HG03575 (cell line): ENCODE measurements at regions not wholly inside any gene's neighbourhood (a gene's known extent, or its start where the extent isn't known, plus 50 kb on each side); places are given as distances from the start of the nearest gene placed in this dataset.
"Not testable (repeated sequence)": the region's sequence is repeated elsewhere in the genome, so short reads cannot be mapped to it uniquely, and the experiment has no call there.

ENCODE experiments used
- ATAC-seq: cut with Tn5 transposase; IDR thresholded peaks from one replicate; pipeline ENCODE4 v1.9.1; 2021; ENCODE audit not compliant: unreplicated experiment, insufficient number of reproducible peaks, low FRiP score; ENCODE audit errors: extremely low read depth

DNA sequence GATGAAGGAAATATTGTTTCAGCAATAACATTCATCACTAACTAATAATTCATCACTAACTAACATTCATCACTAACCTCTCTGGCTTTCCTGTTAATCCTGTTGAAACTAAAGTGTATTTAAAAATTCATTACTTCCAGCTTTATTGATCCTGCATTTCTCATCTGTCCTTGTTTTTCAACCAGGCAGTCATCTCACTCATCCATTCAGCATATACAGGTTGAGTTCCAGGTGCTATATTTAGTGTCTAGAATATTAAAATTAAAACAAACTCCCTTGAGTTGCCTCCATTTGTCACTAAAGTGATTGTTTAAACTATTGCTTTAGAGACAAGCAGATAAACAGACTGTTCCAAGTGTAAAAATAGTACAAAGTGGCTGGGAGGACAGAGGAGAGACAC lies 58.1 kb downstream of the ATXN7L3B start:
- no peak for ATAC-seq

DNA sequence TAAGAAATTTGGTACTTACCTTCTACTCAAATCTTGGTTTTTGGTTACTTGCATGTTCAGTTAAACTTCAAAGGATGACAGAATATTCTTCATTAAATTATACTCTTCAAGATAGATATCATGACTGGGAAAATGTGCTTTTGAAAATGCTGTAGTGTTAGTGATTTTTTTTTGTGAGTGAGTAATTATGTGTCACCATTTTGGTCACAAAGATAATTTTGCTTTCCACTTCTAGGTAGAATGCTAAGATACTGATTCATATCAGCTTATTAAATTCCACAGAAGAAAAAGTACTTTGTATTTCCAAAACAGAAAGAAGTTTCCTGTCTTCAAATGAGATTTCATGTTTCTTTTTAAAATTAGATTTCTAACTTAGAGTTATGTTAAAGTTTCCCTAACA lies 61.2 kb downstream of the ATXN7L3B start:
- ATAC-seq = no peak

DNA sequence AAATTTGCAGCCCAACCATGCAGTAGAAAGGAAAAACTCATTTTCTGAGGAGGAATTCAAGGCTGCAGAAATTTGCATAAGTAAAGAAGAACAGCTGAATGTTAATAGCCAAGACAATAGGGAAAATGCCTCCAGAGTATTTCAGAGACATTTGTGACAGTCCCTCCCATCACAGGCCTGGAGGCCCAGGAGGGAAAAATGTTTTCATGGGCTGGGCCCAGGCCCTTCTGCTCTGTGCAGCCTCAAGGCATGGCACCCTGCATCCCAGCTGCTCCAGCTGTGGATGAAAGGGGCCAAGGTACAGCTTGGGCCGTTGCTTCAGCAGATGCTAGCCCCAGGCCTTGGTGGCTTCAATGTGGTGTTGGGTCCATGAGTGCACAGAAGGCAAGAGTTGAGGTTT lies 62.3 kb downstream of the ATXN7L3B start:
- no peak for ATAC-seq

DNA sequence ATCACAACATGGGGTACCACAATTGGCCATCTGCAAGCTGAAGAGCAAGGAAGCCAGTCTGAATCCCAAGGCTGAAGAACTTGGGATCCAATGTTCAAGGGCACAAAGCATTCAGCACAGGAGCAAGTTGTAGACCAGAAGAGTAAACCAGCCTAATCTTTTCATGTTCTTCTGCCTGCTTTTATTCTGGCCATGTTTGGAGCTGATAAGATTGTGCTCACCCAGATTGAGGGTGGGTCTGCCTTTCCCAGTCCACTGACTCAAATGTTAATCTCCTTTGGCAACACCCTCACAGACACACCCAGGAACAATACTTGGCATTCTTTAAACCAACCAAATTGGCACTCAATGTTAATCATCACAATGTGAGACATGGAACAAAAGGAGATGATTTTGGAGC lies 63.2 kb downstream of the ATXN7L3B start:
- ATAC-seq = not testable (repeated sequence)

DNA sequence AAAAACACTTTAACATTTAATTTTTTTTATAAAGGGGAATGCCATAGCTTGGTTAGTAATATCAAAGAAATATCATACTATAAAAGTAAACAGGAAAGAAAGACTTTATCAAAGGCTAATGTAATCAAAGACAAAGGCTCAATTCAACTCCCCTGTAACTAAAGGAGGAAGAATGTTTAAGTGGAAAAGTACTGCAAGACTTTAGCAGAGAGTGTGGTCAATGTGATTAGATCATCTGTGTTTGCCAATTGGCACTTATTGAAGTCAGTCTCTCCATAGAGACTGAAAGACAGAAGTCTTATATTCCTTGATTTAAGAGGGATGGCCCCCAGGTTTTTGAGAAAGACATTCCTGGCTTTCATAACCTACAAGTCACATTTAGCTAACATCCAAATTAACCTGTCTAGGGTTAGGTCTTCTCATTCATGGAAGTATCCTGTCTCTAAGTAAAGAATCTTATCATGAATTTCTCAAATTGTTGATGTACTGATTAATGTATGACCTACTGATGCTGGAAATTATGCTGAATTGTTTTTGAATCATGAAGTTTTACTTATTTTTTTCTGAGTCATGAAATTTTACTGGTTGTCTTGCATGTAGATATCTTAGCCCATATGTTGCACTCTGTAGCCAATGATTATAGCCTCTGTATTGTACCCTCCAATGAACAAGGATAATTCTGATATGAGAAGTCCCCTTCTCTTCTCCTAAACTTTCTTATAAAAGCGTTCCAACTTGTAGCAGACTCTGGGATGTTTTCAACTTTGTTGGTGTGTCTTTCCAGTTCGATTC lies 65.4 kb downstream of the ATXN7L3B start:
- no peak for ATAC-seq

DNA sequence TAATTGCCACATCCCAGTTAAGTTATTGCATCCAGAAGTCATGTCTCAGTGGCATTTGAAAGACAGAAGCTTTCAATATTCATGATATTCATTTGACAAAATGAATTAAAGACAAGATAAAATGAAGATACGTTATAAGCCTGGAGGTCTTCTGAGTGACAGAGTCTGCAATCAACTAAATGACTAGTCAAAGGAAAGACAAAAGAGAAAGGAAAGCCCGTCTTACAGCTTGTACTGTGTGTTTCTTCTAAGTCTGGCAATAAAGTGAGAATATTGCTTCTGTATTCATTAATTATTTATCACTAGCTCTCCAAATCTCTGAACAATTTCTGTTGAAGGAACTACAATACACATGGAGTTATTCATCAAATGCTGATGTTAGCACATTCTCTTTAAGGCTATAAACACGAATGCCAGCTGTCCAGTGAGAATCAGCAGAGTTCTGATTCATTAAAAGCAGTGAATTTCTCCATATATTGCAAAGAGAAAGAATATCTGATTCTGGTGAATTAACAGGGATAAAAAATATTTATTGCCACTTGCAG lies 70.7 kb downstream of the ATXN7L3B start:
- ATAC-seq = no peak

DNA sequence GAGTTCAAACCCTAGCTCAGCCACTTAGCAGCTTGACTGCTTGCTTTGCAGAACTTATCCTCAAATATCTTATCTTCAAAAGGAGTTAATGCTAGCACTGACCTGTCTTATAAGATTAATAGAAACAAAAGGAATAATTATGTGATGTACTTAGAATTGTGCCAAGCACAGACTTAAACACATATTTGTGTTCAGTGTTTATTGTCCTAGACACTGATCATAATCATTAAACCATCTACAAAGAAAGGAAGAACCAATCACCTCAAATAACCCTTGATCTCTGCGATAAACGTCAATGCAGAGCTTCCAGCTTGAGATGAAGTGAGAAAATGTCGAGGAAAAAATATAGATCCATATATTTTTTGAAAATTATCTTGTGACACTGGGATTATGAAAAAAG lies 73.1 kb downstream of the ATXN7L3B start:
- ATAC-seq = no peak

DNA sequence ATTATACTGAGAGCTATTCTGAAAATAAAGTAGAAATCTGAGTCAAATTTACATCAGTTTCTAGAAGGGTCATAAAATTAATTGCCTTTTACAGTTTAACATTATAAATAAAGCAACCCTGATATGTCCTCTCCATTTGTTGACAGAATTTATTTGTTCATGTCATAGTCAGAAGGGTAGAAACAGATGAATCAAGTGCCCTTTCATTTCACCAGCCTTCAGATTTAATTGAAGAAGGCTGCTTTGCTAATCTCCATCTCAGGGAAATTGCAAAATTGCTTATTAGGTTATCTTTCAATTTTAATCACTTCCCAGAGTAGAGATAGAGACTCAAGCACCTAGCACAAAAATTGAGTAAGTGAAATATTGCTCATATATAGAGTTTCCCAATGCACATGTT lies 76.8 kb downstream of the ATXN7L3B start:
- ATAC-seq = no peak

DNA sequence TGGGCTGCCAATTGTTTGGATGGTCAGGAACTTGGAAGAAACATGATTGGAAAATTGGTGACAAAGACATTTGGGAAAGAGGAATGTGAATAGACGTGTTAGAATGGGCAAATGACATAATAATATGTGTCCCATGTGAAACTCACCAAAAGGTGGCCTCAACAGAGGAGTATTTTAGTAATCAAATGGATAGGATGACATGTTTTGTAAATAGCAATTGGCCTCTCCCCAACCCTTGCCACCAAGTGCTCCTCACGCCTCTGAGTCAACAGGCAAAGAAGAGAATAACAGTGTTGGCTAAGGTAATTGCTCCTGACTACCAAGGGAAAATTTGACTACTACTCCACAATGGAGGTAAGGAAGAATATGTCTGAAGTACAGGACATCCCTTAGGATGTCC lies 81.4 kb downstream of the ATXN7L3B start:
- ATAC-seq = no peak

DNA sequence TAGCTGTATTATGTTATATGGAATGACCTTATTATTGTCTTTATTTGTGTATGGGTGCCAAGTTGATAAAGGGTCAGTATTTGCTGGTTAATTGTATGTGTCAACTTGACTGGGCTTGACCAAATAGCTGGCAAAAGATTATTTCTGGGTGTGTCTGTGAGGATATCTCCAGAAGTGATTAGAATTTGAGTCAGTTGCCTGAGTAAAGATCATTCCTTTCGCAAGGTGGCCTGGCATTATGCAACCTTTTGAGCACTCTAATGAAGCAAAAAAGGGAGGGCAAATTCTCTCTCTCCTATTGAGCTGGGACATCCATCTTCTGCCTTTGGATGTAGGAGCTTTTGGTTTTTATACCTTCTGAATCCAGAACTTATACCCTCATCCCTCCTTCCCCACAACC lies 82.2 kb downstream of the ATXN7L3B start:
- ATAC-seq = no peak

DNA sequence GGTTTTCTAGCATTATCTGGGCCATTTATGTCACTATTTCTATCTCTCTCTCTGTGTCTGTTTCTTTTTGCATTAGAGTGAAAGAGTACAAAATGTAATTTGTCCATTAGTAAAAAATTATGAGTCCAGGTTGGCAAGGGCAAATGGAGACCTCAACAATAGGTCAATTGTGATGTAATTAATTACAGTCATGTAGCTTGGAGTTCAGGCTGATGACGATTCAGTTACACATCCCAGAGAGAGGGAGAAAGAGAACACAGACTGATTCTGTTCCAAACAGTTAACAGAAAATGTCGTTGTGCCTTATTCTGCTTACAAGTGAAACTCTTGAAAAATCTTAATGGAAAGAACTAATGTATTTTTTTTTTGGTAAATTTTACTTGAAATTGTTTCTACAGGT lies 83.3 kb downstream of the ATXN7L3B start:
- ATAC-seq = no peak

DNA sequence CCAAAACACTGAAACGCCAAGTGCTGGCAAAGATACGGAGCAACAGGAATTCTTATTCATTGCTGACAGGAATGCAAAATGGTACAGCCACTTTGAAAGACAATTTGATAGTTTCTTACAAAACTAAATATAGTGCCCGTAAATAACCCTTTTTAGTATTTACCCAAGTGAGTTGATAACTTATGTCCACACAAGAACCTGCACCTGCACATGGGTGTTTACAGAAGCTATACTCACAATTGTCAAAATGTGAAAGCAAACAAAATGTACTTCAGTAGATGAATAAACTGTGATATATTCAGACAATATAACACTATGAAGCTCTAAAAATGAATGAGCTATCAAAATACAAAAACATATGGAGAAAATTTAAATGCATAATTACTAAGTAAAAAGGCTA lies 86.6 kb downstream of the ATXN7L3B start:
- ATAC-seq = no peak

DNA sequence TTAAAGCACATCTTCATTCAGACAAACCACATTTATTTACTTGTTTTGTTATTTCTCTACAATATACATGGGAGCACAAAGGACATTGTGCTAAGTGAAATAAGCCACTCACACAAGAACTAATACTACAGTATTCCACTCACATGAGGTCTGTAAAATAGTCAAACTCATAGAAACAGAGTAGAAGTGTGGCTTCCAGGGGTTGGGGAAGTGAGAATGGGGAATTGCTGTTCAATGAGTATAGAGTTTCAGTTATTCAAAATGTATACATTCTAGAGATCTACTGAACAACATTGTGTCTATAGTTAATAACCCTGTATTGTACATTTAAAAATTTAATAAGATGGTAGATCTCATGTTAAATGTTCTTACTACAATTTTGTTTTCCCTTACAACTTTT lies 88.8 kb downstream of the ATXN7L3B start:
- peak; percentile 57 for ATAC-seq

DNA sequence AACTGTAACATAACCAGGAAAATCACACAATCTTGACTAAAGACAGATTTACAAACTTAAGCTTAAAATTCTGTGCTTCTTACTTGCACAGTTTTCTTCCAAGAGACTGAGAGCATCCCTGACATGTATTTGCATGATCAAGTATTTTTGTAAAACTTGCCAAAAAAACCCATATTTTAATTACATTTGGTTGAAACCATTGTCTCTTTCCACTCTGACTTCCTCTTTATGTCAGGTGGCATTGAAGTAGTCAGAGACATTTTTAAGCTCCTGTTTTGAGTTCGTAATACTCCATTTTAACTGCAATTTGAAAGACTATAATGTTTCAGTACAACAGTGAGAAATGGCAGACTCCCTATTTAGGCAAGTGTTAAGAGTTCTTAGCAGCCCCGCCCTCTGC lies 103.6 kb downstream of the ATXN7L3B start:
- ATAC-seq = no peak

DNA sequence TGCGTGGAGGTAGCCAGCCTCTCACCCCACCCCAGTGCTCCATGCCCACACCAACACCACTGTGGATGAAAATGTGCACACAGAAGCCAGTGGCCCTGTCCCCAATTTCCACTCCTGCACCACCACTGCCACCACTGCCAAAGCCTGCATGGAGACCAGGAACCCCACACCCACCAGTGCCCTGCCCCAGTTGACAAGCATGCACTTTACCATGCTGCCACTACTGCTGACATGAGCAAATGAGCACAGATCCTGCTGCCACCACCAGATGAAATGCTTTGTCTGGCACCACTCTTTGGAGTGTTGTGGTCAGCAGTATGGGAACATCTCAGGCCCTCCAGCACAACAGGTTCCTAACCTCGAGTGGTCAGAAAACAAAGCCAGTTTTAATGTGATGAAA lies 104.1 kb downstream of the ATXN7L3B start:
- ATAC-seq = no peak

DNA sequence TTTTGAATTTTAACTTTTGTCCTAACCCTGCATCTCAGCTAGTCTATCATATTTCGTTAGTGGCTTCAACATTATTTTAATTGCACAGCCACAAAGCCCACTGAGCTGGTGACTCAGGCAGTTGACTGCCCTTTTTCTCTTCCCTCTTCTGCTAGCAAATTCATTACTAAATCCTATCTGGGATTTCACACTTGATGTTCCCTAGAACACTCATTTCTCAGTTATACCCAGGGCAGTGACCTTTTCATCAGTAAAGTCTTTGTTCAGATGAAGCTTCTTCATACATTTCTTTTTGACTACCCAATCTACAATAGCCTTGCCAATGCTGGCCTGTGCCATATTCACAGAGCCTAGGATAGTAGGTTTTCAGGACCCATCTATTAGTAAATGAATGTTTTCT lies 107.0 kb downstream of the ATXN7L3B start:
- ATAC-seq = no peak

DNA sequence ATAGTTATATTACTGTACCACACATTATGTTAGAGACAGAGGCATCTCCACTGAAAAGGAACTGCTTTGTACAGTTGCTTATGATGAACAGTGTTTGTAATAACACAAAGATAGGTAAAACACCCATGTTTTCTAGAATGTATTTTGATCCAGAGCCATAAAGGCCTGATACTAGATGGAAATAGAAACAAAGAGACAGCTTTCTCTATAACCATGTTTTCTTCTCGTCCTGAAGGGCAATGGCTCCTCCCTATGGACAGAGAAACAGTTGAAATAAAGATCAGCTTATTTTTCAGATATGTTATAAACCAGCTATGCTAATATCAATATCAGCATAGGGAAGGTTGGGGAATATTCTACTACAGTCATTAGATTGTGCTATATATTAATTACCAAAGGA lies 109.2 kb downstream of the ATXN7L3B start:
- no peak for ATAC-seq

DNA sequence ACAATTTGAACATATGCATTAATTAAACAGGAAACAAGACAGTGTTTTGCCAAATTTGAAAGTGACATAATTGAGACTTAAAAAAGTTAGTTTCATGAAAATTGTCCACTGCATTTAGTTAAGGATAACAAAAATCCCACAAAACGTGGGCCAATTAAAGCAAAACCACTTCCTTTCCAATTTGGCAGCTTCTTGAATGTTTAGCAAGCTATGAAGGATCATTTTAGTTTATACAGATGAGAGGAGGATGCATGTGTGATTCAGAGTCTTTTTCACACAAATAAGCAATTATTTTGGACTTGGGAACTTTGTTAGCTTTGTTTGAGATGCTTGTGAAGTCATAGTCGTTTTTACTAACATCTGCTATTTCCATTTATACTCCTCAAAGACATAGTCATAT lies 109.6 kb downstream of the ATXN7L3B start:
- no peak for ATAC-seq

DNA sequence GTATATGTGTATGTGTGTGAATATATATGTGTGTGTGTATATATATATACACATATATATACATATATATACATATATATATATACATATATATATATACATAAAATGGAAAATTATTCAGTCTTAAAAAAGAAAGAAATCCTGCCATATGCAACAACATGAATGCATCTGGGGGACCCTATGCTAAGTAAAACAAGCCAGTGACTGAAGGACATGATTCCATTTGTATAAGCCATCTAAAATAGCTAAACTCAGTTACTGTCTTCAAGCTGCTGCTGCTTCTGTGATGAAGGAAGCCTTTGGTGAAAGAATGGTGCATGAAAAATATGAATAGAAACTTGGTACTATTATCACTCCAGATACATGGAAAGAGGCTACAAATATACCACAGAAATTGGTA lies 118.6 kb downstream of the ATXN7L3B start:
- no peak for ATAC-seq

DNA sequence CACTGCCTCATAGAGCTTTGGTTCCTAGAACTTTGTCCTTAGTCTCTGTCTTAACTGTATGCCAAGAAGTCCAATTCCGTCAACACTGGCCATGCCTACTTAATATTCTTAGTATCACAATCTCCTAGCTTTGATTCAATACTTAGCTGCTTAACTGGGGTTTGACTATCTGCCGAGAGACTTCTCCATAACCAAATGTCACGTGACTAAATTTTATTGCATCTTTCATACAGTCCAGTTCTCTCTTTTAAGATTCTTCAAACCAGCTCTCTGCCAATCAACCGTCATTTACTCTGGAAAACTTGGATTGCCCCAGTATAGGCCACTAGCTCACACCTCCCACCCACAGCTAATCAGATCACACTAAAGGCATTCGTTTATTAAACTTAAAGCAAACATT lies 122.8 kb downstream of the ATXN7L3B start:
- no peak for ATAC-seq

DNA sequence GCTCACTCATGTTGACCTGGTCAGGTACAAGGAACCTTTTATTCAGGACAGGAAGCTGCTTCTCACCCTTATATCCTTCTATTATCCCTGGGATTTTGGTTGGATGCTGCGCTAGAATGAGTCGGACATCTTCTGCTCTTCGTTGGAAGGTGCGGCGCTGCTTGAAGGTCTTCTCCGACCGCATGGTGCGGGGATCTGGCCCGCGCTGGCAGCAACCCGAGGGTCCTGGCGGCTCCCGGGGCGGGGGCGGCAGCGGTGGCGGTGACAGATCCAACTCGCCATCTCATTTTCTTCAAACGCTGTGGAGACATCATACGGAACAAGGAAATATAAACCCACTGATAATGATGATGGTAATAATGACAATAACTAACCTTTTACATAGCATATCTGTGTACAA lies 126.3 kb downstream of the ATXN7L3B start:
- no peak for ATAC-seq
